GM18508 (cell line): ENCODE measurements at regions not wholly inside any gene's neighbourhood (a gene's known extent, or its start where the extent isn't known, plus 50 kb on each side); places are given as distances from the start of the nearest gene placed in this dataset.
A peak's percentile ranks its signal among the peaks of the same experiment; 100 is the strongest.

Experiments
- ATAC-seq: cut with Tn5 transposase; IDR thresholded peaks from one replicate; pipeline ENCODE4 v1.9.1; 2021; ENCODE audit warnings: moderate number of reproducible peaks; ENCODE audit not compliant: insufficient read depth, unreplicated experiment

GRCh38 chr11:92879086-92879485 lies 90.4 kb upstream of the MTNR1B start:
- ATAC-seq, result no peak

GRCh38 chr11:92880381-92880780 lies 89.1 kb upstream of the MTNR1B start:
- ATAC-seq, result no peak

DNA sequence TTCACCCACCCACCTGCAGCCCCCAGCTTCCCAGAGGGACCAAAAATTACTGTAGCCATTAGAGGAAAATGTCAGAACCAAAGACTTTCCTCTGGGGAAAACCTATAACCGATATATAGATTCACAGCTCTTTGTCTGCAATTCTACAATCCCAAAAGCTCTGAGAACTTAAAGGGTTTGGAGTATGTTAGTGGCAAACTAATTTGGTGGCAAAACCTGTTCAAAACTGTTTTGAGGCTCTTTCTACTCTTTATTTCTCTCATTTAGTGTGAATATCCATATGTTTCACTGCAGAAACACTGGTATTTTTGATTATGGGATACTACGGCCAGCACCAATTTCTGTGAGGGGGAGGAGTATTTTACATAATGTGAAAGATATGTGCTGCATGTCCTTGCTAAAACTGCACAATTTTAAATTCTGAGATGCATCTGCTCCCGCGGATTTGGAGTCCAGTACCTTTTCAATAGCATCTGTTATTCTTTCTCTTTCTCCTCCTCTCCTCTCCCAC lies 87.5 kb upstream of the MTNR1B start:
- ATAC-seq, result no peak

- no peak for ATAC-seq
These were observed 86.4 kb upstream of the MTNR1B start for GRCh38 chr11:92882828-92883611.

DNA sequence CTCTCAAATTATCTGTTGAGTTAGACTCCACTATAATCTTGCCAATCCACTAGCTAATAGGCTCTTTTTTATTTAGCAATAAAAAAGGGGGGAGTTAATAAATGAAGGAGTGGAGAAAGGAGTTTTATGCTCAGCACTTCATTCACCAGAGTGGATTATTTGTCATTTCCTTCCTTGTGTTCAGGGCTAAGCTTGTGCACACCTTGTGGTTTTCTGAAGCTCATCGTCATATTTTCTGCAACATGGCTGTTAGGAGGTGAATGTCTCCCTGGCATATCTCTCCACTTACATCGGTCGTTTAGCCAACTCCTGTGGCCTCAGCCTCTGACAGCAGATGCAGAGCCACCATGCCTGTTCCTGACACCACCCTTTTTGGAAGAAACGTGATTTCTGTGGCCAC lies 83.9 kb upstream of the MTNR1B start:
- ATAC-seq, result no peak

DNA sequence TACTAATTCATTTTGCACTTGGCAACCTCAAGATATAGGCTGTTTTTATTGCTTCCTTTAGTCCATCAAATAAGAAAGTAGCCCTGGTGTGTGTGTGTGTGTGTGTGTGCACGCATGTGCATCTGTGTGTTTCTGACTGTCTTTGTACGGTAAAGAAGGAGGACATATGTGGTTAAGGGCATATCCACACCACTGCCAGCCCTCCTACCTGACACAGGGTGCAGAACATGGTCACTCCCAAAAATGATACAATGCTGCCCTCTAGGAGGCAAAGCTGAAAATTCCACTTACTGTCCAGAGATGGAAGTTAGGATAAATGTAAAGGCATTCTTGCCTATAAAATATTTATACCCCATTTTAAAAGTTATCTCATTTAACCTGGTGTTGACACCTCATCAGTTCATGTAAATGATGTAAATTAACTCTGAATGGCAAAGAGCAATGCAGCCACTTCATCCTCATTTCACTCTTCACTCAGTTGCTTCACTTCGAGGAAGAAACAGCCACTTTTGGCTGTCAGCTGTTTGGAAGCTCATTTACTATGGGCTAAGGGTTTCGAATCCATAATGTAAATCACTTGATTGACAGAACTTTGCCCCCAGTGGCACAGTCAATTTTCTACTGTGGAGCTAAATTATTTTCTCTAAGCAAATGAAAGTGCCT lies 83.1 kb upstream of the MTNR1B start:
- ATAC-seq, result peak; percentile 66

DNA sequence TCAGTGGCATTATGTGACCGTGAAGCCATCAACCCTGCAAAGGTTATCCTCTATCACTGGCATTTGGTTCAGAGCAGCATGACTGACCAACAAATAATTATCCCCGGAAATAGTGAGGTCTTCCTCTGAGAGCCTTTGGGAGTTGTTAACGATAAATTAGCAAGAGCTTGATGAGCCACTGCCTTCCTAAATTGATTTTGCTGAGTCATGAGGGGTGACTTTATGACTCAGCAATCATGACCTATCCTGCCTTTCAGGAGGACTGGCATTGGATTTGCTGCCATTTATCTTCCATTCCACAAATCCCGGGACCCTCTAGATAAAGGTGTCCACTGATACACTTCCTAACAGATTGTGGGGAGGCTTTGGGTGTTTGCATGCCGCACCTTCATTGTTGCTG lies 80.8 kb upstream of the MTNR1B start:
- no peak for ATAC-seq

DNA sequence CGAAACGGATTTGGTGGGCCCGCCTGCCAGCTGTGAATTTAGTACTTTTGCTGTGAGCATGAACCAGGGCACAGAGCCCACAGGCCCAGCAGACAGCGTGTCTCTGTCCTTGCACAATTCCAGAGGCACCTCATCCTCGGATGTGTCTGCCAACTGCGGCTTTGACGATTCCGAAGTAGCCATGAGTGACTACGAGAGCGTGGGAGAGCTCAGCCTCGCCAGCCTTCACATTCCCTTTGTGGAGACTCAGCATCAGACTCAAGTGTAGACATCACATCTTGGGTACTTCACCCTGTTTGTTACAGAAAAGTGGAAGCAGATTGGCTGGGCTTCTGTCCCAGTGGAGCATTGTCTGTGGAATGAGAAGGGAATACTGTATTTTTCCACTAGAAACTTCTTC lies 78.6 kb upstream of the MTNR1B start:
- no peak for ATAC-seq

- no peak for ATAC-seq
These were observed 76.4 kb upstream of the MTNR1B start for GRCh38 chr11:92892802-92893684.

DNA sequence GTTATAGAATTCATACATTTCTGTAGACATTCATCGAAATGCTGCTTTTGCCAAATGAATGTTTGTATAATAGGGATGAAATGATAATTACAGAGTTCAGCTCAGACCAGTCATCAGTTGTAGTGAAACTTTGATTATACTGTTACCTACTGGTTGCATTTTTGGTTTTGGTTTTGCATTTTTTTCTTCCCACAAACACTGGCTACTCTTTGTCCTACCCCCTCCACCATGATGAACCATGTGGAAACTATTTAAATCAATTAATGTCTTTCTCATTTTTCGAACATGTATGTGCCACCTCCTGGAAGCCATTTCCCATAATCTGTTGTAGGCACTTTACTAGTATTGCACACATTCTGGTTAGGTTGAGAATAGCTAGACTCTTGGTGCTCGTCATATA lies 75.3 kb upstream of the MTNR1B start:
- ATAC-seq, result no peak

DNA sequence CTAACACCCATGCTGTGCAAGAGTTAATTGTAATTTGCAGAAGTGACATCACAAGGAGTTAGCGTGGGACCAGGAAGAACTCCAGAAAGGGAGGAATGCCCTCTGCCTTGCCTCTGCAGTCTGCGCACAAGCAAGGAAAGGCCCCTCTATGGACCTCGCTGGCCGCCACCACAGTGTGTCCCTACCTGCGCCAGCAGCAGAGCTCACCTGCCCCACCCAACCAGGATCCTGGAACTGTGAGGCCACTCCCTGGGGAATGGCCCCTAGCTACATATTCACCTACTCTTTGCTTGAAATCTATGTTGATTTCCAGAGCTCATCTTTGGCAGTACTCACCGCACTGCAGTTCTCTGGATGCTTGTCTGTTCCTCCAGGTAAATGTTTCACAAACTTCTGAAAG lies 72.0 kb upstream of the MTNR1B start:
- no peak for ATAC-seq

GRCh38 chr11:92902417-92902816 lies 67.0 kb upstream of the MTNR1B start:
- no peak for ATAC-seq

DNA sequence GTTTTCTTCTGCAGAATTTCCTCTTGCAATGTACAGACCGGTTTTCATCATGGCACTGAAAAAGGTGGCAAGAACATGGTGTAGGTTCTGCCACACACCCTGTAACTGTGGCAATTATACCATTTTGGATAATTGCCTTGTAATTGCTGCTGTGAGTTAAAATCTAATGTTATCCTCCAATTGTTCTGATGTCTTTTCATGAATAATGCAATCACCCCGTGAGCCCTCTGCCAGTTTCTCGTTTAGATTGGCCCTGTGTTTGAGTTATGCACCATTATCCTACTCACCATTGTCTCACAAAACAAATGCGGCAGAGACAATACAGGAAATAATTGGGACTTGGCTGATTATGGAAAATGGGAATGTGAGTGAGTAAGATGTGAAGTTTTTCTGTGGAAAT lies 61.8 kb upstream of the MTNR1B start:
- ATAC-seq, result no peak

DNA sequence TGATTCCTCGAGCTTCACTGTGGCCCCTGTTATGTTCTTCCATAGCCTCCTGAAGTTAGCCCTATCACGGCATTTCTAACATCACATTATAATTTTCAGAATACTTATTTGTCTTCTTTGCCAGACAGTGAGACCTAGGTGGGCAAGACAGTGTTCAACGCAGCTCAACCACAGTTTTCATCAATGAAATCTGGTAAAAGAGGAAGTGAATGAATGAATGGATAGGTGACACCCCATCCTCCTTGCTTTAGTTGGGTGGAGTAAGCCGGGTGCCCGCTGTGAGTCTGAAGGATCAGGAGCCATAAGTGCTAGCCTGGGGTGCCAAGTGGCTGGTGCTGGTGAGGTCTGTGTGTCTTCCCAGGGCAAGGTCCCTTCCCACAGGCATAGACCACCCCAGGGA lies 60.2 kb upstream of the MTNR1B start:
- ATAC-seq, result no peak

GRCh38 chr11:92911478-92911877 lies 58.0 kb upstream of the MTNR1B start:
- no peak for ATAC-seq

DNA sequence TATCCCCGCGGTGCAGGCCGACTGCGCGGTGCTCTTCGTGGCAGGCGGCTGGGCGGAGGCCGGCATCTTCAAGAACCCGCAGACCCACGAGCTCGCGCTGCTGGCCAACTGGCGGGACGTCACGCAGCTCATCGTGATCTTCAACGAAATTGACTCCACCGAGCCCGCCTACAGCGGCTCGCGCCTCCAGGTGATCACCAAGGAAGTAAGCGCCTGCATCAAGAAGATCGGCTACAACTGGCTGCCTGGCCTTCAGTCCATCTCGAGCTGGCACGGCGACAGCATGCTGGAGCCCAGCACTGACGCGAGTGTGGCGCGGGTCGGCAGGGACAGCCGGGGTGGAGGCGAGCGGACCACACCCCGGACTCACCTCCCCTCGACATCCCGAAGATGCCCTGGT lies 53.9 kb upstream of the MTNR1B start:
- ATAC-seq, result no peak

- ATAC-seq, result no peak
These were observed 53.2 kb upstream of the MTNR1B start for GRCh38 chr11:92916299-92916698.

- ATAC-seq, result no peak
These were observed 51.5 kb upstream of the MTNR1B start for GRCh38 chr11:92917927-92918326.

- ATAC-seq, result no peak
These were observed 50.4 kb upstream of the MTNR1B start for GRCh38 chr11:92919048-92919447.
